ENCODE measurements at regions not wholly inside any gene's neighbourhood (a gene's known extent, or its start where the extent isn't known, plus 50 kb on each side); places are given as distances from the start of the nearest gene placed in this dataset.

- TF ChIP-seq SIN3A (IDR thresholded peaks at IDR 0.05; ENCODE audit: borderline replicate concordance, insufficient read depth, low read depth, low read length): no peak
- no peak for TF ChIP-seq CTCF (IDR thresholded peaks at IDR 0.05)
Measured at GRCh38 chr16:85250147-85250463, 137.8 kb upstream of the CIBAR2 start.
